ENCODE measurements at regions not wholly inside any gene's neighbourhood (a gene's known extent, or its start where the extent isn't known, plus 50 kb on each side); places are given as distances from the start of the nearest gene placed in this dataset.

DNA sequence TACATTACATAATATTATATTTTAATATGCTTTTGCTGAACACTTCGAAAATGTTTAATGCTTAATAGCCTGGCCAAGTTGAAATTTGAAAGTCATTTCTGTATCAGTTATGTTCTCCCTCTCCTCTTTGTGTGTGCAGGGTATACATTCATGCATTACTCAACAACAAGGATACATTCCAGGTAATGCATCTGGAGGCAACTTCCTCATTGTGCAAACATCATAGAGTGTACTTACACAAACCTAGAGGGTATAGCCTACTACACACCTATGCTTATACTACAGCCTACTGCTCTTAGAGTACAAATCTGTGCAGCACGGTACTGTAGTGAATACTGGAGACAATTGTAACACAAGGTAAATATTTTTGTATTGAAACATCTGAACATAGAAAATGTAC is 407.3 kb downstream of the MRPL39 start:
- no peak for TF ChIP-seq EZH2 (IDR thresholded peaks at IDR 0.05)
- TF ChIP-seq POLR2AphosphoS5 (IDR thresholded peaks at IDR 0.05; ENCODE audit: borderline replicate concordance, low read depth, low read length), result no peak
- no peak for TF ChIP-seq FOXP2 (optimal IDR thresholded peaks at IDR 0.05; ENCODE audit: control extremely low read depth, extremely low read length, insufficient read depth)

Data from SK-N-MC (cell line).